Panc1 (cell line): ENCODE measurements at regions not wholly inside any gene's neighbourhood (a gene's known extent, or its start where the extent isn't known, plus 50 kb on each side); places are given as distances from the start of the nearest gene placed in this dataset.

Experiments used
- ATAC-seq: fragments of 200-7000 bp; cut with Tn5 transposase; 2 replicates; pipeline ENCODE4 v1.9.1; 2020; ENCODE audit warnings: mild to moderate bottlenecking, moderate library complexity
- BruUV-seq: library from RNA; stranded (reverse); fragments of 400-500 nt; replicated peaks from 2 replicates; lab custom pipeline; 2021; lab: Mats Ljungman, UMichigan
- CTCF ChIA-PET: fragments of 300-600 bp; sonication (Branson Sonifier 250); formaldehyde crosslinking; loops from one replicate; lab custom pipeline; 2022; ENCODE audit warnings: antibody characterized with exemption; lab: Charles Lee
- POLR2A ChIA-PET: fragments of 300-600 bp; sonication (Branson Sonifier 250); formaldehyde crosslinking; loops from one replicate; lab custom pipeline; 2022; ENCODE audit warnings: antibody characterized with exemption; lab: Charles Lee
- DNase-seq: peaks from one replicate; pipeline ENCODE4 v3.0.0-alpha.2; 2010; ENCODE audit warnings: low read depth, low spot score
- H3K27ac ChIP-seq: 2 replicates; pipeline ENCODE4 v1.5.1; 2011; ENCODE audit warnings: mild to moderate bottlenecking, low read length, inconsistent platforms
- H3K27me3 ChIP-seq: fragments of 200-500 bp; sonication (Bioruptor generic); 2 replicates; pipeline ENCODE4 v1.6.0; 2014; ENCODE audit warnings: low read length, inconsistent platforms; ENCODE audit not compliant: control insufficient read depth, insufficient read depth
- H3K36me3 ChIP-seq: fragments of 200-500 bp; sonication (Bioruptor generic); 2 replicates; pipeline ENCODE4 v1.5.1; 2014; ENCODE audit warnings: inconsistent platforms, mild to moderate bottlenecking, low read length, moderate library complexity; ENCODE audit not compliant: control insufficient read depth, insufficient read depth
- H3K4me1 ChIP-seq: 2 replicates; pipeline ENCODE4 v1.5.1; 2011; ENCODE audit warnings: inconsistent platforms, mild to moderate bottlenecking, low read length, moderate library complexity; ENCODE audit not compliant: control insufficient read depth, insufficient read depth
- H3K4me3 ChIP-seq, 2 experiments: 2 replicates each; pipeline ENCODE4 v1.5.1; 2011 to 2012; ENCODE audit warnings: low read depth in 2 of 2, low read length in 2 of 2, mild to moderate bottlenecking in 2 of 2, inconsistent platforms in 1 of 2, moderate library complexity in 1 of 2
- H3K9me3 ChIP-seq: fragments of 200-500 bp; sonication (Bioruptor generic); 2 replicates; pipeline ENCODE4 v1.5.1; 2014; ENCODE audit warnings: low read depth, mild to moderate bottlenecking, inconsistent platforms, low read length, moderate library complexity; ENCODE audit not compliant: control insufficient read depth, insufficient read depth
- POLR2AphosphoS5 ChIP-seq: IDR thresholded peaks from 2 replicates; pipeline ENCODE4 v1.6.1; 2012; ENCODE audit warnings: mild to moderate bottlenecking, low read depth, low read length, moderate library complexity
- SIN3A ChIP-seq: IDR thresholded peaks from 2 replicates; pipeline ENCODE4 v1.6.1; 2012; ENCODE audit warnings: low read depth, mild to moderate bottlenecking, low read length, moderate library complexity, borderline replicate concordance; ENCODE audit not compliant: insufficient read depth
- TCF7L2 ChIP-seq: IDR thresholded peaks from 2 replicates; pipeline ENCODE4 v1.6.1; 2011; ENCODE audit warnings: mild to moderate bottlenecking, low read depth, low read length, inconsistent platforms
- in situ Hi-C: cut with HindIII; loops from 2 replicates; pipeline ENCODE4 v1.10.0; 2016; ENCODE audit warnings: low sequenced_read_pairs, low pct_unique_long_range_greater_than_20kb
- intact Hi-C: fragments of 100-400 bp; cut with micrococcal nuclease; formaldehyde crosslinking; loops from one replicate; pipeline ENCODE4 v1.10.0; 2022; ENCODE audit not compliant: unreplicated experiment
- TF ChIP-seq, protein P1 (sequence below), 2 experiments: IDR thresholded peaks; 2 replicates each; pipeline ENCODE4 v1.6.1; 2011 to 2012; ENCODE audit warnings: low read depth in 2 of 2, control low read depth in 1 of 2, low read length in 1 of 2, mild to moderate bottlenecking in 1 of 2, moderate library complexity in 1 of 2; ENCODE audit not compliant: insufficient read depth in 1 of 2
- TF ChIP-seq, protein P2 (sequence below): fragments of 450-650 bp; IDR thresholded peaks from 2 replicates; pipeline ENCODE4 v1.5.1; 2017; ENCODE audit warnings: mild to moderate bottlenecking

DNA sequence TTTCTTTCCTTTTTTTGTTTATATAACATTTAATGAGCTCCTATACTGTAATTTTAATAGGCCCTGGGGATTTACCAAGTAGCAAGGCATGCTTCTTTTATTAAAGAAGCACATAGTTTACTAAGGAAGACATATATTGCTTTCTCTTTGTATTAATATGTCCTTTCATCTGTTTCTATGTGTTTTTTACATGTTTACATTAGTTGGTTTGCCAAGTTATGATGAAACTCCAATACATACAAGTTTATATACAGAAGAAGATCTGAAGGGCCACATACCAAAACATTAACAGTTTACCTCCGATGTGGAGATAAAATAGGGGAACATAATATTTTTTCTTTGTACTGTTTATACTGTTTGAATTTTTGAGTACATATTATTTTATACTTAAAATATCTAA, 100.9 kb downstream of the LACC1 start:
- in situ Hi-C loops (no loop called here), intact Hi-C loops (no loop called here)
- Histone ChIP-seq H3K9me3 (no peaks in the 10 kb centered on the region), H3K27me3 (no peaks in the 10 kb centered on the region), H3K4me3 (no peak overlapping the region), H3K27ac (no peak overlapping the region), H3K36me3 (no peaks in the 10 kb centered on the region), H3K4me1 (no peaks in the 10 kb centered on the region)
- no peak for DNase-seq
- BruUV-seq: no TSS peak
- TF ChIP-seq SIN3A (no peak), TCF7L2 (no peak), POLR2AphosphoS5 (no peak)
- TF ChIP-seq, protein P1, sequence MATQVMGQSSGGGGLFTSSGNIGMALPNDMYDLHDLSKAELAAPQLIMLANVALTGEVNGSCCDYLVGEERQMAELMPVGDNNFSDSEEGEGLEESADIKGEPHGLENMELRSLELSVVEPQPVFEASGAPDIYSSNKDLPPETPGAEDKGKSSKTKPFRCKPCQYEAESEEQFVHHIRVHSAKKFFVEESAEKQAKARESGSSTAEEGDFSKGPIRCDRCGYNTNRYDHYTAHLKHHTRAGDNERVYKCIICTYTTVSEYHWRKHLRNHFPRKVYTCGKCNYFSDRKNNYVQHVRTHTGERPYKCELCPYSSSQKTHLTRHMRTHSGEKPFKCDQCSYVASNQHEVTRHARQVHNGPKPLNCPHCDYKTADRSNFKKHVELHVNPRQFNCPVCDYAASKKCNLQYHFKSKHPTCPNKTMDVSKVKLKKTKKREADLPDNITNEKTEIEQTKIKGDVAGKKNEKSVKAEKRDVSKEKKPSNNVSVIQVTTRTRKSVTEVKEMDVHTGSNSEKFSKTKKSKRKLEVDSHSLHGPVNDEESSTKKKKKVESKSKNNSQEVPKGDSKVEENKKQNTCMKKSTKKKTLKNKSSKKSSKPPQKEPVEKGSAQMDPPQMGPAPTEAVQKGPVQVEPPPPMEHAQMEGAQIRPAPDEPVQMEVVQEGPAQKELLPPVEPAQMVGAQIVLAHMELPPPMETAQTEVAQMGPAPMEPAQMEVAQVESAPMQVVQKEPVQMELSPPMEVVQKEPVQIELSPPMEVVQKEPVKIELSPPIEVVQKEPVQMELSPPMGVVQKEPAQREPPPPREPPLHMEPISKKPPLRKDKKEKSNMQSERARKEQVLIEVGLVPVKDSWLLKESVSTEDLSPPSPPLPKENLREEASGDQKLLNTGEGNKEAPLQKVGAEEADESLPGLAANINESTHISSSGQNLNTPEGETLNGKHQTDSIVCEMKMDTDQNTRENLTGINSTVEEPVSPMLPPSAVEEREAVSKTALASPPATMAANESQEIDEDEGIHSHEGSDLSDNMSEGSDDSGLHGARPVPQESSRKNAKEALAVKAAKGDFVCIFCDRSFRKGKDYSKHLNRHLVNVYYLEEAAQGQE (IDR thresholded peaks at IDR 0.05; ENCODE audit: insufficient read depth in 1 of 2, low read depth in 2 of 2, low read length in 1 of 2): no peak
- TF ChIP-seq, protein P2, sequence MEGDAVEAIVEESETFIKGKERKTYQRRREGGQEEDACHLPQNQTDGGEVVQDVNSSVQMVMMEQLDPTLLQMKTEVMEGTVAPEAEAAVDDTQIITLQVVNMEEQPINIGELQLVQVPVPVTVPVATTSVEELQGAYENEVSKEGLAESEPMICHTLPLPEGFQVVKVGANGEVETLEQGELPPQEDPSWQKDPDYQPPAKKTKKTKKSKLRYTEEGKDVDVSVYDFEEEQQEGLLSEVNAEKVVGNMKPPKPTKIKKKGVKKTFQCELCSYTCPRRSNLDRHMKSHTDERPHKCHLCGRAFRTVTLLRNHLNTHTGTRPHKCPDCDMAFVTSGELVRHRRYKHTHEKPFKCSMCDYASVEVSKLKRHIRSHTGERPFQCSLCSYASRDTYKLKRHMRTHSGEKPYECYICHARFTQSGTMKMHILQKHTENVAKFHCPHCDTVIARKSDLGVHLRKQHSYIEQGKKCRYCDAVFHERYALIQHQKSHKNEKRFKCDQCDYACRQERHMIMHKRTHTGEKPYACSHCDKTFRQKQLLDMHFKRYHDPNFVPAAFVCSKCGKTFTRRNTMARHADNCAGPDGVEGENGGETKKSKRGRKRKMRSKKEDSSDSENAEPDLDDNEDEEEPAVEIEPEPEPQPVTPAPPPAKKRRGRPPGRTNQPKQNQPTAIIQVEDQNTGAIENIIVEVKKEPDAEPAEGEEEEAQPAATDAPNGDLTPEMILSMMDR: no peak
- ATAC-seq: no peak
- CTCF ChIA-PET: no interaction called here
- POLR2A ChIA-PET: no interaction called here

DNA sequence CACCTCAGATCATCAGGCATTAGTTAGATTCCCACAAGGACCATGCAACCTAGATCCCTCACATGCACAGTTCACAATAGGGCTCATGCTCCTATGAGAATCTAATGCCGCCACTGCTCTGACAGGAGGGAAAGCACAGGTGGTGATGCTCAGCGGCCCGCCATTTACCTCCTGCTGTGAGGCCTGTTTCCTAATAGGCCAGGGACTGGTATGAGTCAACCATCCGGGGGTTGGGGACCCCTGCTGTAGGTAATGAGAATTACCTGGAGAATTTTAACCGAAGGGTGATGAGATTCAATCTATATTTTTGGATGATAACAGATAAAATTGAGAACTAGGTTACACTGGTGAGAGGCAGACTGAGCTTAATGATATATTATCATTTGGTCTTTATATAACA, 101.4 kb downstream of the LACC1 start:
- Histone ChIP-seq H3K4me3 (no peak overlapping the region), H3K9me3 (no peaks in the 10 kb centered on the region), H3K27ac (no peak overlapping the region), H3K36me3 (no peaks in the 10 kb centered on the region), H3K27me3 (no peaks in the 10 kb centered on the region), H3K4me1 (no peaks in the 10 kb centered on the region)
- ChIA-PET CTCF (no interaction called here), POLR2A (no interaction called here)
- in situ Hi-C loops (no loop called here), intact Hi-C loops (no loop called here)
- TF ChIP-seq TCF7L2: no peak
- TF ChIP-seq, protein P2: no peak
- TF ChIP-seq, protein P1 (IDR thresholded peaks at IDR 0.05; ENCODE audit: insufficient read depth in 1 of 2, low read depth in 2 of 2, low read length in 1 of 2): no peak
- TF ChIP-seq SIN3A: no peak
- TF ChIP-seq POLR2AphosphoS5: no peak
- ATAC-seq (no peak), DNase-seq (no peak)
- BruUV-seq: no TSS peak
